HCT116 (cell line): ENCODE measurements at regions not wholly inside any gene's neighbourhood (a gene's known extent, or its start where the extent isn't known, plus 50 kb on each side); places are given as distances from the start of the nearest gene placed in this dataset.

Experiments
- EGR1 ChIP-seq: IDR thresholded peaks from 2 replicates; pipeline ENCODE4 v1.6.1; 2012; ENCODE audit warnings: low read depth
- ELF1 ChIP-seq: IDR thresholded peaks from 2 replicates; pipeline ENCODE4 v1.6.1; 2012; ENCODE audit warnings: low read depth, borderline replicate concordance
- EZH2 ChIP-seq: fragments of 200-600 bp; sonication (generic); IDR thresholded peaks from 2 replicates; pipeline ENCODE4 v1.6.1; 2017; ENCODE audit warnings: antibody characterized with exemption, mixed run types
- EZH2phosphoT487 ChIP-seq: fragments of 200-600 bp; IDR thresholded peaks from 2 replicates; pipeline ENCODE4 v1.6.1; 2018; ENCODE audit warnings: antibody characterized with exemption, borderline replicate concordance
- FOSL1 ChIP-seq: IDR thresholded peaks from 2 replicates; pipeline ENCODE4 v1.6.1; 2012; ENCODE audit warnings: low read depth
- POLR2A ChIP-seq: IDR thresholded peaks from 2 replicates; pipeline ENCODE4 v1.7.0; 2011; ENCODE audit warnings: borderline replicate concordance; ENCODE audit not compliant: insufficient read depth, insufficient read length; ENCODE audit errors: extremely low read depth
- POLR2AphosphoS5 ChIP-seq: IDR thresholded peaks from 2 replicates; pipeline ENCODE4 v1.6.1; 2011; ENCODE audit warnings: mild to moderate bottlenecking, low read depth, low read length, moderate library complexity
- SRF ChIP-seq: IDR thresholded peaks from 2 replicates; pipeline ENCODE4 v1.6.1; 2012; ENCODE audit warnings: low read depth
- YY1 ChIP-seq: IDR thresholded peaks from 2 replicates; pipeline ENCODE4 v1.6.1; 2011; ENCODE audit warnings: low read length, low read depth, moderate library complexity, mild to moderate bottlenecking; ENCODE audit not compliant: insufficient replicate concordance; ENCODE audit errors: extremely low read depth
- TF ChIP-seq, protein P1 (sequence below), 3 experiments: fragments of 200-600 bp in 1 of 3; sonication (generic) in 1 of 3; IDR thresholded peaks in 2 of 3; conservative IDR thresholded peaks in 1 of 3; 2 replicates each; pipeline ENCODE4 v1.5.1; 2012 to 2017; ENCODE audit warnings: low read depth in 2 of 3, low read length in 2 of 3, antibody characterized with exemption in 1 of 3, borderline replicate concordance in 1 of 3, control low read depth in 1 of 3, mild to moderate bottlenecking in 1 of 3, mixed read lengths in 1 of 3, mixed run types in 1 of 3, moderate library complexity in 1 of 3; ENCODE audit not compliant: insufficient read depth in 1 of 3
- TF ChIP-seq, protein P2 (sequence below): IDR thresholded peaks from 2 replicates; pipeline ENCODE4 v1.6.1; 2012; ENCODE audit warnings: low read depth

DNA sequence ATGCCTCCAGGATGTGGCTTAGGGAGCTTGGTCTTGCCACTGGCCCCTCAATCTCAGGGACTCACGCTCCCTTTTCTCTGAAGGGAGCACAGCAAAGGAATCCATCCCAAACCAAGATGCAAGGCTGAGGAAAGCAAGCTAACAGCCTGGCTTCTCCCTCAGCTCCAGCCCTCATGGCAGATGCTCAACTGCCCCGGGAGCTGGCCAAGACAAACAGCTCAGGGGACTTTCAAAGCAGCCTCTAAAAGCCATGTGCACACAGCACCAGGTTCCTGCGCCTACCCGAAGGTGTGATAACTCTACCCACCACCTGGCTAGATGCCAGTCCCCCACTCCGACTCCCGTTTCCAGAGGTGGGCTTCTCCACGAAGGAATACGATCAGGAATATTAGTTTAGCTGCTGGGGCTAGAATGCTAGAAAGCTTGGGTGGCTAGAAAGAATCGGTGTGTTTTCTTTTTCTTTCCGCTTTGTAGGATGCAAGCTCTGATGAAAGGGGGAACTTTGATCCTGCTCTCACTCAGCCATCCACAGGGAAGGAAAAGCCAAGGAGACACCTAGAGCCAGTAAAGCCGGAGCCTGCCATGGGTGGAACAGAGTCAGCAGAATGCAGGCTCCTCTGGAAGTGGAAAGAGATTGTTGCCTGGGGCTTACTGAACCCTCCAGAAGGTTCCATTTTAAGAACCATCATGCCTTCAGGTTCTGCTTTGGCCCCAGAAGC lies 89.0 kb upstream of the FGFR2 start:
- no peak for TF ChIP-seq POLR2A
- TF ChIP-seq FOSL1: no peak
- TF ChIP-seq, protein P1, sequence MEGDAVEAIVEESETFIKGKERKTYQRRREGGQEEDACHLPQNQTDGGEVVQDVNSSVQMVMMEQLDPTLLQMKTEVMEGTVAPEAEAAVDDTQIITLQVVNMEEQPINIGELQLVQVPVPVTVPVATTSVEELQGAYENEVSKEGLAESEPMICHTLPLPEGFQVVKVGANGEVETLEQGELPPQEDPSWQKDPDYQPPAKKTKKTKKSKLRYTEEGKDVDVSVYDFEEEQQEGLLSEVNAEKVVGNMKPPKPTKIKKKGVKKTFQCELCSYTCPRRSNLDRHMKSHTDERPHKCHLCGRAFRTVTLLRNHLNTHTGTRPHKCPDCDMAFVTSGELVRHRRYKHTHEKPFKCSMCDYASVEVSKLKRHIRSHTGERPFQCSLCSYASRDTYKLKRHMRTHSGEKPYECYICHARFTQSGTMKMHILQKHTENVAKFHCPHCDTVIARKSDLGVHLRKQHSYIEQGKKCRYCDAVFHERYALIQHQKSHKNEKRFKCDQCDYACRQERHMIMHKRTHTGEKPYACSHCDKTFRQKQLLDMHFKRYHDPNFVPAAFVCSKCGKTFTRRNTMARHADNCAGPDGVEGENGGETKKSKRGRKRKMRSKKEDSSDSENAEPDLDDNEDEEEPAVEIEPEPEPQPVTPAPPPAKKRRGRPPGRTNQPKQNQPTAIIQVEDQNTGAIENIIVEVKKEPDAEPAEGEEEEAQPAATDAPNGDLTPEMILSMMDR (IDR thresholded peaks at IDR 0.05 in 2 of 3, conservative IDR thresholded peaks at IDR 0.05 in 1 of 3; ENCODE audit: borderline replicate concordance in 1 of 3, insufficient read depth in 1 of 3, low read depth in 2 of 3, low read length in 2 of 3): no peak
- no peak for TF ChIP-seq YY1
- TF ChIP-seq ELF1: no peak
- no peak for TF ChIP-seq POLR2AphosphoS5
- TF ChIP-seq, protein P2, sequence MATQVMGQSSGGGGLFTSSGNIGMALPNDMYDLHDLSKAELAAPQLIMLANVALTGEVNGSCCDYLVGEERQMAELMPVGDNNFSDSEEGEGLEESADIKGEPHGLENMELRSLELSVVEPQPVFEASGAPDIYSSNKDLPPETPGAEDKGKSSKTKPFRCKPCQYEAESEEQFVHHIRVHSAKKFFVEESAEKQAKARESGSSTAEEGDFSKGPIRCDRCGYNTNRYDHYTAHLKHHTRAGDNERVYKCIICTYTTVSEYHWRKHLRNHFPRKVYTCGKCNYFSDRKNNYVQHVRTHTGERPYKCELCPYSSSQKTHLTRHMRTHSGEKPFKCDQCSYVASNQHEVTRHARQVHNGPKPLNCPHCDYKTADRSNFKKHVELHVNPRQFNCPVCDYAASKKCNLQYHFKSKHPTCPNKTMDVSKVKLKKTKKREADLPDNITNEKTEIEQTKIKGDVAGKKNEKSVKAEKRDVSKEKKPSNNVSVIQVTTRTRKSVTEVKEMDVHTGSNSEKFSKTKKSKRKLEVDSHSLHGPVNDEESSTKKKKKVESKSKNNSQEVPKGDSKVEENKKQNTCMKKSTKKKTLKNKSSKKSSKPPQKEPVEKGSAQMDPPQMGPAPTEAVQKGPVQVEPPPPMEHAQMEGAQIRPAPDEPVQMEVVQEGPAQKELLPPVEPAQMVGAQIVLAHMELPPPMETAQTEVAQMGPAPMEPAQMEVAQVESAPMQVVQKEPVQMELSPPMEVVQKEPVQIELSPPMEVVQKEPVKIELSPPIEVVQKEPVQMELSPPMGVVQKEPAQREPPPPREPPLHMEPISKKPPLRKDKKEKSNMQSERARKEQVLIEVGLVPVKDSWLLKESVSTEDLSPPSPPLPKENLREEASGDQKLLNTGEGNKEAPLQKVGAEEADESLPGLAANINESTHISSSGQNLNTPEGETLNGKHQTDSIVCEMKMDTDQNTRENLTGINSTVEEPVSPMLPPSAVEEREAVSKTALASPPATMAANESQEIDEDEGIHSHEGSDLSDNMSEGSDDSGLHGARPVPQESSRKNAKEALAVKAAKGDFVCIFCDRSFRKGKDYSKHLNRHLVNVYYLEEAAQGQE: no peak
- TF ChIP-seq SRF: no peak
- TF ChIP-seq EZH2phosphoT487: no peak
- no peak for TF ChIP-seq EZH2
- TF ChIP-seq EGR1: no peak
